A549 (cell line): ENCODE measurements at regions not wholly inside any gene's neighbourhood (a gene's known extent, or its start where the extent isn't known, plus 50 kb on each side); places are given as distances from the start of the nearest gene placed in this dataset.

Experiments
- ATAC-seq, 2 experiments: fragments of 200-7000 bp in 1 of 2; fragments of >200 bp in 1 of 2; cut with Nextera tagmentation in 1 of 2; cut with Tn5 transposase in 1 of 2; 3 replicates each; pipeline versions ENCODE4 v1.8.0 to v1.9.1; 2018 to 2020; ENCODE audit warnings: mild to moderate bottlenecking in 1 of 2, moderate library complexity in 1 of 2
- CTCF ChIA-PET: fragments of 300-600 bp; sonication (Branson Sonifier 250); formaldehyde crosslinking; extraction: SDS; loops from one replicate; lab custom pipeline; 2021; ENCODE audit warnings: antibody characterized with exemption, inconsistent platforms; lab: Yijun Ruan, JAX
- POLR2A ChIA-PET: fragments of 350-600 bp; formaldehyde crosslinking; extraction: SDS; loops from one replicate; lab custom pipeline; 2021; ENCODE audit warnings: antibody characterized with exemption, inconsistent platforms; lab: Yijun Ruan, JAX
- DNase-seq, 2 experiments: peaks; one replicate each; pipeline versions ENCODE4 v3.0.0 to v3.0.0-alpha.2; 2011 to 2016; ENCODE audit warnings: low read depth in 1 of 2, low spot score in 1 of 2
- FAIRE-seq: peaks from 2 replicates; lab custom pipeline; 2011; peaks lifted over from hg19 to GRCh38; lab: Jason Lieb, UNC
- H3K27ac ChIP-seq, 2 experiments: fragments of >200 bp; sonication (Bioruptor Twin); formaldehyde crosslinking; 3 replicates each; pipeline ENCODE4 v1.5.1; 2016 to 2017
- H3K4me1 ChIP-seq: fragments of >200 bp; sonication (Bioruptor Twin); formaldehyde crosslinking; 3 replicates; pipeline ENCODE4 v1.6.1; 2016
- H3K4me2 ChIP-seq: fragments of >200 bp; sonication (Bioruptor Twin); formaldehyde crosslinking; 3 replicates; pipeline ENCODE4 v1.6.1; 2016
- H3K4me3 ChIP-seq: fragments of >200 bp; sonication (Bioruptor Twin); formaldehyde crosslinking; 3 replicates; pipeline ENCODE4 v1.5.1; 2016
- H3K9me3 ChIP-seq: fragments of >200 bp; sonication (Bioruptor Twin); formaldehyde crosslinking; 3 replicates; pipeline ENCODE4 v1.6.1; 2016
- BHLHE40 ChIP-seq: IDR thresholded peaks from 2 replicates; pipeline ENCODE4 v1.6.1; 2012; ENCODE audit warnings: low read depth, low read length, inconsistent platforms
- EP300 ChIP-seq, 2 experiments: fragments of >200 bp; sonication (Bioruptor Twin); formaldehyde crosslinking; IDR thresholded peaks; 2 replicates in 1 of 2; 3 replicates in 1 of 2; pipeline ENCODE4 v1.6.1; 2016 to 2017
- HEYL ChIP-seq: fragments of 250-450 bp; sonication (Bioruptor Pico); IDR thresholded peaks from 2 replicates; pipeline ENCODE4 v1.8.0; 2021; ENCODE audit warnings: mild to moderate bottlenecking, moderate library complexity
- HOXA7 ChIP-seq: fragments of 250-450 bp; sonication (Bioruptor Pico); IDR thresholded peaks from 2 replicates; pipeline ENCODE4 v1.5.0; 2020; ENCODE audit warnings: mild to moderate bottlenecking, moderate library complexity
- HOXB13 ChIP-seq: fragments of 250-450 bp; sonication (Bioruptor Pico); IDR thresholded peaks from 2 replicates; pipeline ENCODE4 v1.5.0; 2020; ENCODE audit warnings: low read depth, mild to moderate bottlenecking, moderate library complexity
- KDM1A ChIP-seq: fragments of 200-600 bp; sonication (generic); IDR thresholded peaks from 2 replicates; pipeline ENCODE4 v1.6.1; 2016; ENCODE audit warnings: low read depth, mild to moderate bottlenecking
- KDM5A ChIP-seq: fragments of 200-600 bp; sonication (generic); IDR thresholded peaks from 2 replicates; pipeline ENCODE4 v1.6.1; 2016; ENCODE audit warnings: antibody characterized with exemption, mild to moderate bottlenecking
- MAFK ChIP-seq: fragments of 450-650 bp; IDR thresholded peaks from 2 replicates; pipeline ENCODE4 v1.6.1; 2014; ENCODE audit not compliant: partially characterized antibody
- MAZ ChIP-seq: fragments of 150-350 bp; IDR thresholded peaks from 2 replicates; pipeline ENCODE4 v1.6.1; 2014; ENCODE audit warnings: antibody characterized with exemption, low read depth, low read length, borderline replicate concordance
- NFE2L2 ChIP-seq: fragments of 150-350 bp; conservative IDR thresholded peaks from 2 replicates; pipeline ENCODE4 v1.6.1; 2014; ENCODE audit warnings: low read length
- NPAS2 ChIP-seq: fragments of 250-450 bp; sonication (Bioruptor Pico); IDR thresholded peaks from 2 replicates; pipeline ENCODE4 v1.8.0; 2022; ENCODE audit warnings: mild to moderate bottlenecking, moderate library complexity, borderline replicate concordance
- NR3C1 ChIP-seq: fragments of >200 bp; sonication (Bioruptor Twin); formaldehyde crosslinking; IDR thresholded peaks from 3 replicates; pipeline ENCODE4 v1.6.1; 2017
- POLR2A ChIP-seq: IDR thresholded peaks from 2 replicates; pipeline ENCODE4 v1.6.1; 2012; ENCODE audit warnings: mild to moderate bottlenecking, low read length
- RCOR1 ChIP-seq: fragments of 150-350 bp; IDR thresholded peaks from 2 replicates; pipeline ENCODE4 v1.6.1; 2014; ENCODE audit warnings: antibody characterized with exemption, low read length, low read depth
- RFX5 ChIP-seq: fragments of 450-650 bp; IDR thresholded peaks from 2 replicates; pipeline ENCODE4 v1.7.1; 2014; ENCODE audit warnings: antibody characterized with exemption, mild to moderate bottlenecking, moderate library complexity
- RNF2 ChIP-seq: fragments of 200-600 bp; sonication (generic); IDR thresholded peaks from 2 replicates; pipeline ENCODE4 v1.6.1; 2016; ENCODE audit warnings: low read depth, mild to moderate bottlenecking, antibody characterized with exemption, moderate library complexity, borderline replicate concordance
- ZC3H11A ChIP-seq: fragments of 450-650 bp; IDR thresholded peaks from 2 replicates; pipeline ENCODE4 v1.6.1; 2014; ENCODE audit warnings: antibody characterized with exemption, mild to moderate bottlenecking
- ZFP36 ChIP-seq: fragments of 450-650 bp; IDR thresholded peaks from 2 replicates; pipeline ENCODE4 v1.6.1; 2014; ENCODE audit warnings: borderline replicate concordance; ENCODE audit not compliant: partially characterized antibody
- ZSCAN20 ChIP-seq: fragments of 250-450 bp; sonication (Bioruptor Pico); IDR thresholded peaks from 2 replicates; pipeline ENCODE4 v1.8.0; 2022; ENCODE audit warnings: mild to moderate bottlenecking, moderate library complexity
- WGBS: methylation state at CpG from one replicate; pipeline ENCODE4 v1.1.6; 2017; ENCODE audit errors: missing lambda C conversion rate; 5-methylcytosine and 5-hydroxymethylcytosine counted together
- TF ChIP-seq, protein P1 (sequence below): fragments of 150-350 bp; IDR thresholded peaks from 2 replicates; pipeline ENCODE4 v1.6.1; 2014; ENCODE audit warnings: low read depth, mild to moderate bottlenecking, low read length
- TF ChIP-seq, protein P2 (sequence below): IDR thresholded peaks from 2 replicates; pipeline ENCODE4 v1.6.1; 2012
- TF ChIP-seq, protein P3 (sequence below): fragments of 200-600 bp; sonication (generic); IDR thresholded peaks from 2 replicates; pipeline ENCODE4 v1.6.1; 2016; ENCODE audit warnings: antibody characterized with exemption, mild to moderate bottlenecking, moderate library complexity
- TF ChIP-seq, protein P4 (sequence below): fragments of 450-650 bp; IDR thresholded peaks from 2 replicates; pipeline ENCODE4 v1.6.1; 2014; ENCODE audit warnings: antibody characterized with exemption

DNA sequence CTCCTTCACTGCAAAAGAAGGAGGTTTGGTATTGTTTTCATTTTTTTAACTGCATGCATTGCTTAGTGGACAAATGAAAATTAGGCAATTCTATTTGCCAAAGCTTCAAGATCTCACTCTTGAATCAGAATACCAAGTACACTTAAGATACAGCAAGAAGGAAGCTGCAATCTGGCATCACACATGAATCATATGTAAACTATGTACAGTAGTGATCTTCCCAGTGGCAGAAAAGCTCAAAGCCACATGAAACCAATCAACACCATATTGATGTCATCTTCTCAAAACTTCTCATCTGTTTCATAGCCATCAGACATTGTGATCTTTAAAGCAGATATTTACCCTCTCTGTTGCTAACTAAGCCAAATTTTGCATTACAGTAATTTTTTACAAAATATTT lies 550.1 kb downstream of the LTN1 start:
- ATAC-seq (no peak), DNase-seq (no peak), FAIRE-seq (no peak)
- Histone ChIP-seq H3K9me3 (no peaks in the 10 kb centered on the region), H3K4me3 (no peak overlapping the region), H3K27ac (no peak overlapping the region), H3K4me2 (no peak overlapping the region), H3K4me1 (no peaks in the 10 kb centered on the region)
- ChIA-PET POLR2A (no interaction called here), CTCF (no interaction called here)
- TF ChIP-seq, protein P1, sequence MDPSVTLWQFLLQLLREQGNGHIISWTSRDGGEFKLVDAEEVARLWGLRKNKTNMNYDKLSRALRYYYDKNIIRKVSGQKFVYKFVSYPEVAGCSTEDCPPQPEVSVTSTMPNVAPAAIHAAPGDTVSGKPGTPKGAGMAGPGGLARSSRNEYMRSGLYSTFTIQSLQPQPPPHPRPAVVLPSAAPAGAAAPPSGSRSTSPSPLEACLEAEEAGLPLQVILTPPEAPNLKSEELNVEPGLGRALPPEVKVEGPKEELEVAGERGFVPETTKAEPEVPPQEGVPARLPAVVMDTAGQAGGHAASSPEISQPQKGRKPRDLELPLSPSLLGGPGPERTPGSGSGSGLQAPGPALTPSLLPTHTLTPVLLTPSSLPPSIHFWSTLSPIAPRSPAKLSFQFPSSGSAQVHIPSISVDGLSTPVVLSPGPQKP, result no peak
- TF ChIP-seq RNF2, result no peak
- TF ChIP-seq, protein P2, sequence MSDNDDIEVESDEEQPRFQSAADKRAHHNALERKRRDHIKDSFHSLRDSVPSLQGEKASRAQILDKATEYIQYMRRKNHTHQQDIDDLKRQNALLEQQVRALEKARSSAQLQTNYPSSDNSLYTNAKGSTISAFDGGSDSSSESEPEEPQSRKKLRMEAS, result no peak
- no peak for TF ChIP-seq NFE2L2
- TF ChIP-seq NR3C1, result no peak
- no peak for TF ChIP-seq HOXB13 (CRISPR knock-in tag)
- no peak for TF ChIP-seq ZFP36
- TF ChIP-seq MAZ, result no peak
- TF ChIP-seq NPAS2 (CRISPR knock-in tag), result no peak
- TF ChIP-seq KDM5A, result no peak
- TF ChIP-seq RFX5, result no peak
- no peak for TF ChIP-seq MAFK
- TF ChIP-seq ZC3H11A, result no peak
- TF ChIP-seq, protein P3, sequence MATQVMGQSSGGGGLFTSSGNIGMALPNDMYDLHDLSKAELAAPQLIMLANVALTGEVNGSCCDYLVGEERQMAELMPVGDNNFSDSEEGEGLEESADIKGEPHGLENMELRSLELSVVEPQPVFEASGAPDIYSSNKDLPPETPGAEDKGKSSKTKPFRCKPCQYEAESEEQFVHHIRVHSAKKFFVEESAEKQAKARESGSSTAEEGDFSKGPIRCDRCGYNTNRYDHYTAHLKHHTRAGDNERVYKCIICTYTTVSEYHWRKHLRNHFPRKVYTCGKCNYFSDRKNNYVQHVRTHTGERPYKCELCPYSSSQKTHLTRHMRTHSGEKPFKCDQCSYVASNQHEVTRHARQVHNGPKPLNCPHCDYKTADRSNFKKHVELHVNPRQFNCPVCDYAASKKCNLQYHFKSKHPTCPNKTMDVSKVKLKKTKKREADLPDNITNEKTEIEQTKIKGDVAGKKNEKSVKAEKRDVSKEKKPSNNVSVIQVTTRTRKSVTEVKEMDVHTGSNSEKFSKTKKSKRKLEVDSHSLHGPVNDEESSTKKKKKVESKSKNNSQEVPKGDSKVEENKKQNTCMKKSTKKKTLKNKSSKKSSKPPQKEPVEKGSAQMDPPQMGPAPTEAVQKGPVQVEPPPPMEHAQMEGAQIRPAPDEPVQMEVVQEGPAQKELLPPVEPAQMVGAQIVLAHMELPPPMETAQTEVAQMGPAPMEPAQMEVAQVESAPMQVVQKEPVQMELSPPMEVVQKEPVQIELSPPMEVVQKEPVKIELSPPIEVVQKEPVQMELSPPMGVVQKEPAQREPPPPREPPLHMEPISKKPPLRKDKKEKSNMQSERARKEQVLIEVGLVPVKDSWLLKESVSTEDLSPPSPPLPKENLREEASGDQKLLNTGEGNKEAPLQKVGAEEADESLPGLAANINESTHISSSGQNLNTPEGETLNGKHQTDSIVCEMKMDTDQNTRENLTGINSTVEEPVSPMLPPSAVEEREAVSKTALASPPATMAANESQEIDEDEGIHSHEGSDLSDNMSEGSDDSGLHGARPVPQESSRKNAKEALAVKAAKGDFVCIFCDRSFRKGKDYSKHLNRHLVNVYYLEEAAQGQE, result no peak

DNA sequence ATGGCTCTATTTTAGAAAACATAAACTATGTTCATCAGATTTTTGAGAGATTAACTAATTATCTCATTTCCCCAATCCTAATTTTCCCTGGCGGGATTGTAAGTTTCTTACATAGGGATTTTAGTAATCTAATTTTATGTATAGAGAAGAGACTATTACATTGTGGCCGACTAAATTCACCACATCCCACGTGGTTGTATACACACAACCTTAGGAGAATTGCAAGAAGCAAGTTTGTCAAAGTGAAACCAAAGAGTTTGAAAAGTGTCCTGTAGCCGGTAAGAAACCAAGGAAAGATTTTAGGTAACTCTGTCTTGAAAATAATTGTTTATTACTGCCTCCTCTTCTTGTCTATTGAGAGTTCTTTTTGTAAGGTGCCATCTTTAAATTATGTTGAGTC lies 550.6 kb downstream of the LTN1 start:
- H3K4me3 ChIP-seq, result no peak overlapping the region
- ChIA-PET CTCF (no interaction called here), POLR2A (no interaction called here)
- TF ChIP-seq, protein P4, sequence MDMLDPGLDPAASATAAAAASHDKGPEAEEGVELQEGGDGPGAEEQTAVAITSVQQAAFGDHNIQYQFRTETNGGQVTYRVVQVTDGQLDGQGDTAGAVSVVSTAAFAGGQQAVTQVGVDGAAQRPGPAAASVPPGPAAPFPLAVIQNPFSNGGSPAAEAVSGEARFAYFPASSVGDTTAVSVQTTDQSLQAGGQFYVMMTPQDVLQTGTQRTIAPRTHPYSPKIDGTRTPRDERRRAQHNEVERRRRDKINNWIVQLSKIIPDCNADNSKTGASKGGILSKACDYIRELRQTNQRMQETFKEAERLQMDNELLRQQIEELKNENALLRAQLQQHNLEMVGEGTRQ, result no peak
- TF ChIP-seq ZFP36, result no peak
- TF ChIP-seq RCOR1, result no peak
- TF ChIP-seq, protein P2, result no peak
- TF ChIP-seq KDM1A, result no peak
- TF ChIP-seq NR3C1, result no peak
- no peak for TF ChIP-seq ZSCAN20 (CRISPR knock-in tag)
- TF ChIP-seq BHLHE40, result no peak
- no peak for TF ChIP-seq EP300 (IDR thresholded peaks at IDR 0.05)
- TF ChIP-seq HEYL (CRISPR knock-in tag), result no peak
- TF ChIP-seq POLR2A, result no peak
- TF ChIP-seq KDM5A, result no peak
- TF ChIP-seq HOXA7 (CRISPR knock-in tag), result no peak
- TF ChIP-seq NFE2L2, result no peak
- WGBS, result 19% methylated on average over 4 of the region's 4 CpGs
- no peak for ATAC-seq
- no peak overlapping the region for H3K4me2 ChIP-seq
- no peaks in the 10 kb centered on the region for H3K9me3 ChIP-seq
- no peak overlapping the region for H3K27ac ChIP-seq
- FAIRE-seq, result no peak
- H3K4me1 ChIP-seq, result no peaks in the 10 kb centered on the region
- DNase-seq, result no peak
